ENCODE measurements at regions not wholly inside any gene's neighbourhood (a gene's known extent, or its start where the extent isn't known, plus 50 kb on each side); places are given as distances from the start of the nearest gene placed in this dataset.

- no peak overlapping the region for H3K27ac ChIP-seq (ENCODE audit: low read depth in 1 of 2, low read length in 1 of 2)
- H3K36me3 ChIP-seq (ENCODE audit: control insufficient read depth in 2 of 2, insufficient read depth in 2 of 2, low read length in 1 of 2) = no peaks in the 10 kb centered on the region
- no peak for DNase-seq (ENCODE audit: low read depth in 6 of 9, low spot score in 9 of 9)
- no peaks in the 10 kb centered on the region for H3K27me3 ChIP-seq (ENCODE audit: control insufficient read depth in 2 of 2, insufficient read depth in 1 of 2, low read length in 1 of 2)
- no peaks in the 10 kb centered on the region for H3K9me3 ChIP-seq (ENCODE audit: control insufficient read depth in 2 of 2, insufficient read depth in 1 of 2, low read length in 1 of 2)
- H3K4me3 ChIP-seq (ENCODE audit: low read length in 2 of 2) = no peak overlapping the region
- no peaks in the 10 kb centered on the region for H3K4me1 ChIP-seq (ENCODE audit: control insufficient read depth in 2 of 2, insufficient read depth in 2 of 2, low read length in 2 of 2)
- 93% methylated on average over 6 of the region's 6 CpGs for WGBS
These were observed 438.5 kb downstream of the PTPRU start for GRCh38 chr1:29674627-29675326.

- DNase-seq (ENCODE audit: low read depth in 6 of 9, low spot score in 9 of 9) = no peak
These were observed 437.6 kb downstream of the PTPRU start for GRCh38 chr1:29673669-29674626.

GRCh38 chr1:29673228-29673500 lies 436.8 kb downstream of the PTPRU start:
- DNase-seq (ENCODE audit: low read depth in 6 of 9, low spot score in 9 of 9) = no peak

More at GRCh38 chr1:29673669-29674626, 437.6 kb downstream of the PTPRU start:
- no peaks in the 10 kb centered on the region for H3K27me3 ChIP-seq (ENCODE audit: control insufficient read depth in 2 of 2, insufficient read depth in 1 of 2, low read length in 1 of 2)
- H3K4me3 ChIP-seq (ENCODE audit: low read length in 2 of 2) = no peak overlapping the region
- 81% methylated on average over 6 of the region's 6 CpGs for WGBS
- no peaks in the 10 kb centered on the region for H3K9me3 ChIP-seq (ENCODE audit: control insufficient read depth in 2 of 2, insufficient read depth in 1 of 2, low read length in 1 of 2)
- no peaks in the 10 kb centered on the region for H3K36me3 ChIP-seq (ENCODE audit: control insufficient read depth in 2 of 2, insufficient read depth in 2 of 2, low read length in 1 of 2)
- no peak overlapping the region for H3K27ac ChIP-seq (ENCODE audit: low read depth in 1 of 2, low read length in 1 of 2)
- H3K4me1 ChIP-seq (ENCODE audit: control insufficient read depth in 2 of 2, insufficient read depth in 2 of 2, low read length in 2 of 2) = no peaks in the 10 kb centered on the region

GRCh38 chr1:29672416-29673227 lies 436.3 kb downstream of the PTPRU start:
- Histone ChIP-seq H3K9me3 (ENCODE audit: control insufficient read depth in 2 of 2, insufficient read depth in 1 of 2, low read length in 1 of 2) (no peaks in the 10 kb centered on the region), H3K4me1 (ENCODE audit: control insufficient read depth in 2 of 2, insufficient read depth in 2 of 2, low read length in 2 of 2) (no peaks in the 10 kb centered on the region), H3K27me3 (ENCODE audit: control insufficient read depth in 2 of 2, insufficient read depth in 1 of 2, low read length in 1 of 2) (no peaks in the 10 kb centered on the region), H3K36me3 (ENCODE audit: control insufficient read depth in 2 of 2, insufficient read depth in 2 of 2, low read length in 1 of 2) (no peaks in the 10 kb centered on the region), H3K4me3 (ENCODE audit: low read length in 2 of 2) (no peak overlapping the region), H3K27ac (ENCODE audit: low read depth in 1 of 2, low read length in 1 of 2) (no peak overlapping the region)
- 94% methylated on average over 10 of the region's 10 CpGs for WGBS
- no peak for DNase-seq (ENCODE audit: low read depth in 6 of 9, low spot score in 9 of 9)

More at GRCh38 chr1:29673228-29673500, 436.8 kb downstream of the PTPRU start:
- Histone ChIP-seq H3K36me3 (ENCODE audit: control insufficient read depth in 2 of 2, insufficient read depth in 2 of 2, low read length in 1 of 2) (no peaks in the 10 kb centered on the region), H3K9me3 (ENCODE audit: control insufficient read depth in 2 of 2, insufficient read depth in 1 of 2, low read length in 1 of 2) (no peaks in the 10 kb centered on the region), H3K27ac (ENCODE audit: low read depth in 1 of 2, low read length in 1 of 2) (no peak overlapping the region), H3K4me1 (ENCODE audit: control insufficient read depth in 2 of 2, insufficient read depth in 2 of 2, low read length in 2 of 2) (no peaks in the 10 kb centered on the region), H3K27me3 (ENCODE audit: control insufficient read depth in 2 of 2, insufficient read depth in 1 of 2, low read length in 1 of 2) (no peaks in the 10 kb centered on the region), H3K4me3 (ENCODE audit: low read length in 2 of 2) (no peak overlapping the region)

GRCh38 chr1:29671446-29672356 lies 435.4 kb downstream of the PTPRU start:
- Histone ChIP-seq H3K27ac (ENCODE audit: low read depth in 1 of 2, low read length in 1 of 2) (no peak overlapping the region), H3K4me1 (ENCODE audit: control insufficient read depth in 2 of 2, insufficient read depth in 2 of 2, low read length in 2 of 2) (no peaks in the 10 kb centered on the region), H3K4me3 (ENCODE audit: low read length in 2 of 2) (no peak overlapping the region), H3K27me3 (ENCODE audit: control insufficient read depth in 2 of 2, insufficient read depth in 1 of 2, low read length in 1 of 2) (no peaks in the 10 kb centered on the region), H3K36me3 (ENCODE audit: control insufficient read depth in 2 of 2, insufficient read depth in 2 of 2, low read length in 1 of 2) (no peaks in the 10 kb centered on the region), H3K9me3 (ENCODE audit: control insufficient read depth in 2 of 2, insufficient read depth in 1 of 2, low read length in 1 of 2) (no peaks in the 10 kb centered on the region)
- DNase-seq (ENCODE audit: low read depth in 6 of 9, low spot score in 9 of 9) = no peak
- WGBS = 87% methylated on average over 14 of the region's 14 CpGs

- H3K27ac ChIP-seq (ENCODE audit: low read depth in 1 of 2, low read length in 1 of 2) = no peak overlapping the region
- H3K4me1 ChIP-seq (ENCODE audit: control insufficient read depth in 2 of 2, insufficient read depth in 2 of 2, low read length in 2 of 2) = no peaks in the 10 kb centered on the region
- 94% methylated on average over 7 of the region's 7 CpGs for WGBS
- no peaks in the 10 kb centered on the region for H3K9me3 ChIP-seq (ENCODE audit: control insufficient read depth in 2 of 2, insufficient read depth in 1 of 2, low read length in 1 of 2)
- no peaks in the 10 kb centered on the region for H3K36me3 ChIP-seq (ENCODE audit: control insufficient read depth in 2 of 2, insufficient read depth in 2 of 2, low read length in 1 of 2)
- H3K27me3 ChIP-seq (ENCODE audit: control insufficient read depth in 2 of 2, insufficient read depth in 1 of 2, low read length in 1 of 2) = no peaks in the 10 kb centered on the region
- DNase-seq (ENCODE audit: low read depth in 6 of 9, low spot score in 9 of 9) = no peak
- no peak overlapping the region for H3K4me3 ChIP-seq (ENCODE audit: low read length in 2 of 2)
These were observed 434.4 kb downstream of the PTPRU start for GRCh38 chr1:29670752-29671151.

GRCh38 chr1:29669912-29670311 lies 433.6 kb downstream of the PTPRU start:
- H3K27ac ChIP-seq (ENCODE audit: low read depth in 1 of 2, low read length in 1 of 2) = no peak overlapping the region
- no peak for DNase-seq (ENCODE audit: low read depth in 6 of 9, low spot score in 9 of 9)
- WGBS = 72% methylated on average over 3 of the region's 3 CpGs

GRCh38 chr1:29669158-29669871 lies 433.0 kb downstream of the PTPRU start:
- no peaks in the 10 kb centered on the region for H3K36me3 ChIP-seq (ENCODE audit: control insufficient read depth in 2 of 2, insufficient read depth in 2 of 2, low read length in 1 of 2)
- H3K4me1 ChIP-seq (ENCODE audit: control insufficient read depth in 2 of 2, insufficient read depth in 2 of 2, low read length in 2 of 2) = no peaks in the 10 kb centered on the region
- H3K9me3 ChIP-seq (ENCODE audit: control insufficient read depth in 2 of 2, insufficient read depth in 1 of 2, low read length in 1 of 2) = no peaks in the 10 kb centered on the region
- 85% methylated on average over 10 of the region's 10 CpGs for WGBS
- DNase-seq (ENCODE audit: low read depth in 6 of 9, low spot score in 9 of 9) = no peak
- no peak overlapping the region for H3K27ac ChIP-seq (ENCODE audit: low read depth in 1 of 2, low read length in 1 of 2)
- H3K27me3 ChIP-seq (ENCODE audit: control insufficient read depth in 2 of 2, insufficient read depth in 1 of 2, low read length in 1 of 2) = no peaks in the 10 kb centered on the region
- H3K4me3 ChIP-seq (ENCODE audit: low read length in 2 of 2) = no peak overlapping the region

More at GRCh38 chr1:29669912-29670311, 433.6 kb downstream of the PTPRU start:
- no peaks in the 10 kb centered on the region for H3K4me1 ChIP-seq (ENCODE audit: control insufficient read depth in 2 of 2, insufficient read depth in 2 of 2, low read length in 2 of 2)
- no peak overlapping the region for H3K4me3 ChIP-seq (ENCODE audit: low read length in 2 of 2)
- H3K27me3 ChIP-seq (ENCODE audit: control insufficient read depth in 2 of 2, insufficient read depth in 1 of 2, low read length in 1 of 2) = no peaks in the 10 kb centered on the region
- H3K9me3 ChIP-seq (ENCODE audit: control insufficient read depth in 2 of 2, insufficient read depth in 1 of 2, low read length in 1 of 2) = no peaks in the 10 kb centered on the region
- H3K36me3 ChIP-seq (ENCODE audit: control insufficient read depth in 2 of 2, insufficient read depth in 2 of 2, low read length in 1 of 2) = no peaks in the 10 kb centered on the region
